Caco-2 (cell line): ENCODE measurements at regions not wholly inside any gene's neighbourhood (a gene's known extent, or its start where the extent isn't known, plus 50 kb on each side); places are given as distances from the start of the nearest gene placed in this dataset.

Experiments used
- BruUV-seq: library from RNA; stranded (reverse); fragments of 400-500 nt; replicated peaks from 2 replicates; lab custom pipeline; 2021; lab: Mats Ljungman, UMichigan
- CTCF ChIA-PET: fragments of 300-600 bp; sonication (Branson Sonifier 250); formaldehyde crosslinking; loops from one replicate; lab custom pipeline; 2022; ENCODE audit warnings: antibody characterized with exemption; lab: Charles Lee
- POLR2A ChIA-PET: fragments of 300-600 bp; sonication (Branson Sonifier 250); formaldehyde crosslinking; loops from one replicate; lab custom pipeline; 2022; ENCODE audit warnings: antibody characterized with exemption; lab: Charles Lee
- DNase-seq, 2 experiments: peaks; one replicate each; pipeline versions ENCODE4 v3.0.0 to v3.0.0-alpha.2; 2020 to 2022
- H3K27me3 ChIP-seq: replicated peaks from 2 replicates; pipeline ENCODE4 v1.6.0; 2011; ENCODE audit warnings: low read length; ENCODE audit not compliant: control insufficient read depth, insufficient read depth
- H3K36me3 ChIP-seq: 2 replicates; pipeline ENCODE4 v1.5.1; 2011; ENCODE audit warnings: low read length; ENCODE audit not compliant: control insufficient read depth, insufficient read depth
- H3K4me1 ChIP-seq: fragments of 250-450 bp; sonication (Bioruptor Pico); 2 replicates; pipeline ENCODE4 v1.5.1; 2020; ENCODE audit warnings: mild to moderate bottlenecking
- H3K4me3 ChIP-seq: 2 replicates; pipeline ENCODE4 v1.5.1; 2011; ENCODE audit warnings: low read depth, mild to moderate bottlenecking, control low read depth, low read length
- H3K9me3 ChIP-seq: fragments of 250-450 bp; sonication (Bioruptor Pico); 2 replicates; pipeline ENCODE4 v1.5.1; 2020; ENCODE audit warnings: mild to moderate bottlenecking, moderate library complexity
- H3K27ac Mint-ChIP-seq: one replicate; pipeline ENCODE4 v1.8.0; 2022; ENCODE audit warnings: mixed read lengths; ENCODE audit not compliant: unreplicated experiment
- H3K27me3 Mint-ChIP-seq: one replicate; pipeline ENCODE4 v1.8.0; 2022; ENCODE audit warnings: mixed read lengths; ENCODE audit not compliant: insufficient read depth, unreplicated experiment
- H3K36me3 Mint-ChIP-seq: one replicate; pipeline ENCODE4 v1.8.0; 2022; ENCODE audit warnings: mild to moderate bottlenecking, mixed read lengths; ENCODE audit not compliant: insufficient read depth, unreplicated experiment
- H3K4me1 Mint-ChIP-seq: one replicate; pipeline ENCODE4 v1.8.0; 2022; ENCODE audit warnings: low read depth, mixed read lengths; ENCODE audit not compliant: unreplicated experiment
- H3K4me3 Mint-ChIP-seq: one replicate; pipeline ENCODE4 v1.8.0; 2022; ENCODE audit warnings: mild to moderate bottlenecking, moderate library complexity, mixed read lengths; ENCODE audit not compliant: unreplicated experiment
- H3K9me3 Mint-ChIP-seq: one replicate; pipeline ENCODE4 v1.8.0; 2022; ENCODE audit warnings: mixed read lengths; ENCODE audit not compliant: unreplicated experiment
- intact Hi-C: fragments of 100-400 bp; cut with micrococcal nuclease; formaldehyde crosslinking; loops from one replicate; pipeline ENCODE4 v1.10.0; 2022; ENCODE audit not compliant: unreplicated experiment
- TF ChIP-seq, protein P1 (sequence below), 2 experiments: fragments of 200-600 bp in 1 of 2; IDR thresholded peaks; 1 replicate in 1 of 2; 2 replicates in 1 of 2; pipeline versions ENCODE4 v1.5.1 to v1.8.0; 2011 to 2022; ENCODE audit warnings: antibody characterized with exemption in 1 of 2, control low read depth in 1 of 2, inconsistent platforms in 1 of 2, low read depth in 1 of 2, low read length in 1 of 2, mild to moderate bottlenecking in 1 of 2, moderate library complexity in 1 of 2; ENCODE audit not compliant: insufficient read depth in 1 of 2, severe bottlenecking in 1 of 2, unreplicated experiment in 1 of 2

DNA sequence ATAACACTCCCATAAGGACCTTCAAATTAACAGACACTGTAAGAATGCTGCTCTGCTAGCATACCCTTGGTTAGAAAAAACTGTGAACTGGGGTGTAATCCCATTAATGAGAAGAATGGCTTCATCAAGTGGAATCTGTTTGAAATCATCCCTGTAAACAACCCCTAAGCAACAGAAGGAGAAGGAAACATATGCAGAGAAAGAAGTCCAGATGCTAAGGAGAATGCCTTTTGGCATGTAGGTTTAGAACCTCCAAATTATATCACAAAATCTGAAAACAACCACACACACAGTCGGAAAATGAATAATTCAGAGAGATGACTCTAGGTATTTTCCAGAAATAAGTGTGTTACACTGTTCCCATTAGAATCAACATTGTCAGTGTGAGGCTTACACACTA lies 140.2 kb downstream of the NUAK1 start:
- TF ChIP-seq, protein P1, sequence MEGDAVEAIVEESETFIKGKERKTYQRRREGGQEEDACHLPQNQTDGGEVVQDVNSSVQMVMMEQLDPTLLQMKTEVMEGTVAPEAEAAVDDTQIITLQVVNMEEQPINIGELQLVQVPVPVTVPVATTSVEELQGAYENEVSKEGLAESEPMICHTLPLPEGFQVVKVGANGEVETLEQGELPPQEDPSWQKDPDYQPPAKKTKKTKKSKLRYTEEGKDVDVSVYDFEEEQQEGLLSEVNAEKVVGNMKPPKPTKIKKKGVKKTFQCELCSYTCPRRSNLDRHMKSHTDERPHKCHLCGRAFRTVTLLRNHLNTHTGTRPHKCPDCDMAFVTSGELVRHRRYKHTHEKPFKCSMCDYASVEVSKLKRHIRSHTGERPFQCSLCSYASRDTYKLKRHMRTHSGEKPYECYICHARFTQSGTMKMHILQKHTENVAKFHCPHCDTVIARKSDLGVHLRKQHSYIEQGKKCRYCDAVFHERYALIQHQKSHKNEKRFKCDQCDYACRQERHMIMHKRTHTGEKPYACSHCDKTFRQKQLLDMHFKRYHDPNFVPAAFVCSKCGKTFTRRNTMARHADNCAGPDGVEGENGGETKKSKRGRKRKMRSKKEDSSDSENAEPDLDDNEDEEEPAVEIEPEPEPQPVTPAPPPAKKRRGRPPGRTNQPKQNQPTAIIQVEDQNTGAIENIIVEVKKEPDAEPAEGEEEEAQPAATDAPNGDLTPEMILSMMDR (IDR thresholded peaks at IDR 0.05; ENCODE audit: insufficient read depth in 1 of 2, low read depth in 1 of 2, low read length in 1 of 2, severe bottlenecking in 1 of 2, unreplicated experiment in 1 of 2): no peak
- Mint-ChIP-seq H3K9me3 (no peaks in the 10 kb centered on the region), H3K27ac (no peak overlapping the region), H3K36me3 (no peaks in the 10 kb centered on the region), H3K4me1 (no peaks in the 10 kb centered on the region), H3K4me3 (no peak overlapping the region), H3K27me3 (no peaks in the 10 kb centered on the region)
- BruUV-seq: no TSS peak
- intact Hi-C loops: no loop called here
- ChIA-PET POLR2A (no interaction called here), CTCF (no interaction called here)
- Histone ChIP-seq H3K9me3 (peaks cover 6% of the 10 kb centered on the region; the same call in 1 of the 2 replicates), H3K4me1 (peaks cover 14% of the 10 kb centered on the region), H3K36me3 (no peaks in the 10 kb centered on the region), H3K27me3 (no peaks in the 10 kb centered on the region), H3K4me3 (no peak overlapping the region)
- DNase-seq: no peak

DNA sequence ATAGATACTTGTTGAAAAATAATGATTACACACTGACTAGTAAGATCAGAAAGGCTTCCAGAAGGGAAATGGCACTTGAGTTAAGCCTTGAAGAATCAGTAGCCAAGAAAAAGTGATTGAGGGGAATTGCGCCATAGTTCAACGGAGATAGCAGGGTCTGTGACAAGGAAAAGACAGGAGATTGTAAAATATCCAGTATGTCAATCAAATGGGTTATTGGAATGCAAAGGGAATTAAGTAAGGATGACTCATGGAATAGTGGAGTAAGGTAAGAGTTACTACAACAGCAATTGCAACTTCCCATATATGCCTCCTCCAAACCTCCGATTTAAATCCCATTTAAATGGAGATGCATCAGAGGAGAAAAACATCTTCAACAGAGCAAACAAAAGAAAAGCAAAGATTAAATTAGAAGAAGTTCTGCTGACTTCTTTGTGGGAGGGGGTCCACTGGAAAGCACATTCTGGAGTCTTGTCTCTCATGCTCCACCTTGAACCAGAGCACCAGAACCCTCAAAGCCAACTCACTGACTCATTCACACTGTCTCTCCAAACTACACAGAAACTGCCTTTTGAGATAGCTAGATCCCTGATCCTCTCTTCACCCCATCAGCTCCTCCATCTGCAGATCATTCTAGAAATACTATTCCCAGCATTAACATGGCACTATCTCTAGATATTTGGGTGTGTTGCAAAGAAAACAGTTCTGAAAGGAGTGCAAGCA lies 138.2 kb downstream of the NUAK1 start:
- ChIA-PET POLR2A (no interaction called here), CTCF (no interaction called here)
- Histone ChIP-seq H3K4me3 (no peak overlapping the region), H3K4me1 (peaks cover 18% of the 10 kb centered on the region), H3K9me3 (peaks cover 6% of the 10 kb centered on the region; the same call in 1 of the 2 replicates), H3K27me3 (no peaks in the 10 kb centered on the region), H3K36me3 (no peaks in the 10 kb centered on the region)
- Mint-ChIP-seq H3K27me3 (no peaks in the 10 kb centered on the region), H3K36me3 (no peaks in the 10 kb centered on the region), H3K27ac (no peak overlapping the region), H3K9me3 (peaks cover 18% of the 10 kb centered on the region), H3K4me1 (peaks cover 15% of the 10 kb centered on the region), H3K4me3 (no peak overlapping the region)
- intact Hi-C loops: no loop called here
- peak in 1 of 2 experiments; percentile 44 for DNase-seq
- BruUV-seq: no TSS peak
- TF ChIP-seq, protein P1 (IDR thresholded peaks at IDR 0.05; ENCODE audit: insufficient read depth in 1 of 2, low read depth in 1 of 2, low read length in 1 of 2, severe bottlenecking in 1 of 2, unreplicated experiment in 1 of 2): no peak

DNA sequence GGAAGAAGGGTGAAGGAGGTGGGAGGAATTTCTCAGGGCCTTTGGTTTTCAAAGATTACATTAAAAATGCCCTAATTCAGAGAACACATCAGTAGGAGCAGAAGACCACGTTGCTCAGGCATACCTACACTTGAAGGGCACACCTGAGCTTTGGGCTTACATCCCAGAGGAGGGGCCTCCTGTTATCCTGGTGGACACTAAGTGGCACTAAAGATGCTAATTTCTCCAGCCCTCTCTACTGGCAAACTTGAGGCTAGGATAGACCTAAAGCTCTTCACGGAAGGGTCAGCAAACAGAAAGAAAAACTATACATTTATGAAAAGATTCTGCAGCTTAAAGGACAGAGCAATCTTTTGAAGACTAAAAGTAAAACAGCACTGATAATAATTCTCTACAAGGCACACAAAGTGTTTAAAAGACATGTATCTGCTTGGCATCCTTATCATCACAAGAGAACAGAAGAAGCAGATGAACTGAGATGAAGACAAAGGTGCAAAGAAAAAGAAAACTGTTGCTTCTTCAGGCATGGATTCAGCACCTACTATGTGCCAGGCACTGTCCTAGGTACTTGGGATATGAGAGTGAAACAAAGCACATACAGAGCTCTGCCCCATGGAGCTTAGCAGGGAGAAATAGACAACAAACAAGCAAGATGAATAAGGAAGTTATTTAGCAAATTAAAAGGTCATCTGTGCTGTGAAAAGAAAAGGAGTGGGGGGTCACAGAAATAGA lies 137.5 kb downstream of the NUAK1 start:
- Mint-ChIP-seq H3K27ac (no peak overlapping the region), H3K9me3 (peaks cover 18% of the 10 kb centered on the region), H3K4me1 (peaks cover 16% of the 10 kb centered on the region), H3K36me3 (no peaks in the 10 kb centered on the region), H3K27me3 (no peaks in the 10 kb centered on the region), H3K4me3 (no peak overlapping the region)
- peaks cover 6% of the 10 kb centered on the region; the same call in 1 of the 2 replicates for H3K9me3 ChIP-seq
- intact Hi-C loops: no loop called here
- TF ChIP-seq, protein P1 (IDR thresholded peaks at IDR 0.05; ENCODE audit: insufficient read depth in 1 of 2, low read depth in 1 of 2, low read length in 1 of 2, severe bottlenecking in 1 of 2, unreplicated experiment in 1 of 2): no peak
- peaks cover 23% of the 10 kb centered on the region for H3K4me1 ChIP-seq
- no peak overlapping the region for H3K4me3 ChIP-seq
- no peaks in the 10 kb centered on the region for H3K36me3 ChIP-seq
- ChIA-PET CTCF (no interaction called here), POLR2A (no interaction called here)
- BruUV-seq: no TSS peak
- no peaks in the 10 kb centered on the region for H3K27me3 ChIP-seq
- no peak for DNase-seq
